Thoracic aorta (tissue), 2 donors: ENCODE measurements at regions not wholly inside any gene's neighbourhood (a gene's known extent, or its start where the extent isn't known, plus 50 kb on each side); places are given as distances from the start of the nearest gene placed in this dataset.

Source experiments
- ATAC-seq: fragments of 150-250 bp; one replicate; pipeline ENCODE4 v1.8.0; 2017; ENCODE audit warnings: low read depth; ENCODE audit not compliant: insufficient number of reproducible peaks, low FRiP score
- DNase-seq: peaks from one replicate; pipeline ENCODE4 v3.0.0-alpha.2; 2020; ENCODE audit warnings: low spot score
- H3K27ac ChIP-seq, 2 donors: fragments of 200-600 bp; sonication (generic); 1 replicate in 1 of 2; 2 replicates in 1 of 2; pipeline ENCODE4 v1.5.1; 2016; ENCODE audit warnings: mild to moderate bottlenecking in 2 of 2, moderate library complexity in 2 of 2
- H3K27me3 ChIP-seq: fragments of 200-600 bp; sonication (generic); replicated peaks from 2 replicates; pipeline ENCODE4 v1.6.0; 2016; ENCODE audit warnings: mild to moderate bottlenecking; ENCODE audit not compliant: insufficient read depth
- H3K36me3 ChIP-seq: fragments of 200-600 bp; sonication (generic); one replicate; pipeline ENCODE4 v1.5.1; 2016
- H3K4me1 ChIP-seq, 2 donors: fragments of 200-600 bp; sonication (generic); 1 replicate in 1 of 2; 2 replicates in 1 of 2; pipeline versions ENCODE4 v1.5.1 to v1.6.0; 2016; ENCODE audit warnings: low read depth in 2 of 2, mild to moderate bottlenecking in 1 of 2; ENCODE audit not compliant: control insufficient read depth in 1 of 2
- H3K4me3 ChIP-seq: fragments of 200-600 bp; sonication (generic); 2 replicates; pipeline ENCODE4 v1.5.1; 2016; ENCODE audit warnings: mild to moderate bottlenecking
- H3K9me3 ChIP-seq: fragments of 200-600 bp; sonication (generic); 2 replicates; pipeline ENCODE4 v1.5.1; 2016
- TF ChIP-seq, protein P1 (sequence below): fragments of 200-600 bp; sonication (generic); IDR thresholded peaks from one replicate; pipeline ENCODE4 v1.5.1; 2019; ENCODE audit warnings: antibody characterized with exemption

DNA sequence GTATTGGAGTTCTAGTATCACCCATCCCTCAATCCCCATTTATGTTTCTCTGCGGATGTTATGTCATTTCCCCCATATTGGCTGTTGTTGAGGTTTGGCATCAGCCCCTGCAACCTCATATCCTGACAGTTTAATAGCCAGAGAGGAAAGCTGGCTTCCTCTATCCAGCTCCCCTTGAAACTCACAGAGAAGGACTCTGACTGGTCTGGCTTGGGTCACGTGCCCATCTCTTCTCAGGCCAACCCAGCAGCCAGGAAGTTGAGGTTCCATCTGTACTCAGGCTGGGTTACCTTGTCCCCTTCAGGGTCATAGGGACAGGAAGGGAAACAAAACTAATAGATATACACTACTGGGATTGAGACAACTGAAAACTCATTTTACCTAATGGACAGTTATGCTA, 148.0 kb upstream of the SLC14A2 start:
- H3K27me3 ChIP-seq, result no peaks in the 10 kb centered on the region
- H3K4me1 ChIP-seq, result no peaks in the 10 kb centered on the region
- DNase-seq (no peak), ATAC-seq (no peak)
- no peak overlapping the region for H3K27ac ChIP-seq
- TF ChIP-seq, protein P1, sequence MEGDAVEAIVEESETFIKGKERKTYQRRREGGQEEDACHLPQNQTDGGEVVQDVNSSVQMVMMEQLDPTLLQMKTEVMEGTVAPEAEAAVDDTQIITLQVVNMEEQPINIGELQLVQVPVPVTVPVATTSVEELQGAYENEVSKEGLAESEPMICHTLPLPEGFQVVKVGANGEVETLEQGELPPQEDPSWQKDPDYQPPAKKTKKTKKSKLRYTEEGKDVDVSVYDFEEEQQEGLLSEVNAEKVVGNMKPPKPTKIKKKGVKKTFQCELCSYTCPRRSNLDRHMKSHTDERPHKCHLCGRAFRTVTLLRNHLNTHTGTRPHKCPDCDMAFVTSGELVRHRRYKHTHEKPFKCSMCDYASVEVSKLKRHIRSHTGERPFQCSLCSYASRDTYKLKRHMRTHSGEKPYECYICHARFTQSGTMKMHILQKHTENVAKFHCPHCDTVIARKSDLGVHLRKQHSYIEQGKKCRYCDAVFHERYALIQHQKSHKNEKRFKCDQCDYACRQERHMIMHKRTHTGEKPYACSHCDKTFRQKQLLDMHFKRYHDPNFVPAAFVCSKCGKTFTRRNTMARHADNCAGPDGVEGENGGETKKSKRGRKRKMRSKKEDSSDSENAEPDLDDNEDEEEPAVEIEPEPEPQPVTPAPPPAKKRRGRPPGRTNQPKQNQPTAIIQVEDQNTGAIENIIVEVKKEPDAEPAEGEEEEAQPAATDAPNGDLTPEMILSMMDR, result no peak
- no peak overlapping the region for H3K4me3 ChIP-seq
- H3K36me3 ChIP-seq, result no peaks in the 10 kb centered on the region
- no peaks in the 10 kb centered on the region for H3K9me3 ChIP-seq

DNA sequence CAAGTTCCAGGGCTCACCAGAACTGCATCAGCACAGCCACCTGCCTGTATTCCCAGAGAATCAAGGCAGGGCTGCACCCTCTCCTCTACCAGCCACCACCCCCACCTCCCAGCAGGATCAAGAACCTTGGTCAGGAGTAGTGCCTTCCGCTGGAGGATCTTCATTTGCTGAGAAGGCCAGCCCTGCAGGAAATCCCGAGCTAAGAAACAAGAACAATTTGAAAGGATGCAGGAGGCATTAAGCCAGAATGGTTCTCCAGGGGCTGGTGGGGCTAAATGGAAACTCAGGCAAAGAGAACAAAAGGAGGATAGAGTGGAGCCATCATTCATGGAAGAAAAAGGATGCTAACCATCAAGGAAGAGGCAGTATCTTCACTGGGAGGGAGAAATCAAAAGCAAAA, 147.3 kb upstream of the SLC14A2 start:
- TF ChIP-seq, protein P1, result no peak
- H3K36me3 ChIP-seq, result no peaks in the 10 kb centered on the region
- no peak for DNase-seq
- ATAC-seq, result no peak
- no peak overlapping the region for H3K27ac ChIP-seq
- no peaks in the 10 kb centered on the region for H3K27me3 ChIP-seq
- no peak overlapping the region for H3K4me3 ChIP-seq
- H3K4me1 ChIP-seq, result no peaks in the 10 kb centered on the region
- H3K9me3 ChIP-seq, result no peaks in the 10 kb centered on the region

DNA sequence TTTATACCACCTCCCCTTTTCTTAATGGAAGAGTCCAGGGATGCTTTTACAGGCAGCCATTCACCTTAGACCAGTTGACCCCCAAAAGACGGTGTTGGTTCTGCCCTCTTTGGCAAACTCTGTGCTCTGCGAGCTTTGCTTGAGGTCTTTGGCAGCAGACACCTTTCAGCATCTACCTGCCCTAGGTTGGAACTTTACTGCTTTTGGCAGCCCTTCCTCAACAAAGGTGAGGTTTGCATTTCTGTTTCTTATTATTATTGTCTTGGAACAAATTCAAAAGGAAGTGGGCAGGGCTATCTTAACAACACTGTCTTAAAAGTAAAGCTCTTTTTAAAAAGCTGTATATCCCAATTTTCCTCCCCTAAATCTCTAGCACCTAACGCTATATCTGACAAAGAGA, 136.4 kb upstream of the SLC14A2 start:
- Histone ChIP-seq H3K27me3 (no peaks in the 10 kb centered on the region), H3K9me3 (no peaks in the 10 kb centered on the region), H3K4me1 (peaks cover 0 to 8% of the 10 kb centered on the region in 2 donors), H3K36me3 (no peaks in the 10 kb centered on the region), H3K27ac (no peak overlapping the region), H3K4me3 (no peak overlapping the region)
- TF ChIP-seq, protein P1, result no peak
- no peak for DNase-seq
- no peak for ATAC-seq

DNA sequence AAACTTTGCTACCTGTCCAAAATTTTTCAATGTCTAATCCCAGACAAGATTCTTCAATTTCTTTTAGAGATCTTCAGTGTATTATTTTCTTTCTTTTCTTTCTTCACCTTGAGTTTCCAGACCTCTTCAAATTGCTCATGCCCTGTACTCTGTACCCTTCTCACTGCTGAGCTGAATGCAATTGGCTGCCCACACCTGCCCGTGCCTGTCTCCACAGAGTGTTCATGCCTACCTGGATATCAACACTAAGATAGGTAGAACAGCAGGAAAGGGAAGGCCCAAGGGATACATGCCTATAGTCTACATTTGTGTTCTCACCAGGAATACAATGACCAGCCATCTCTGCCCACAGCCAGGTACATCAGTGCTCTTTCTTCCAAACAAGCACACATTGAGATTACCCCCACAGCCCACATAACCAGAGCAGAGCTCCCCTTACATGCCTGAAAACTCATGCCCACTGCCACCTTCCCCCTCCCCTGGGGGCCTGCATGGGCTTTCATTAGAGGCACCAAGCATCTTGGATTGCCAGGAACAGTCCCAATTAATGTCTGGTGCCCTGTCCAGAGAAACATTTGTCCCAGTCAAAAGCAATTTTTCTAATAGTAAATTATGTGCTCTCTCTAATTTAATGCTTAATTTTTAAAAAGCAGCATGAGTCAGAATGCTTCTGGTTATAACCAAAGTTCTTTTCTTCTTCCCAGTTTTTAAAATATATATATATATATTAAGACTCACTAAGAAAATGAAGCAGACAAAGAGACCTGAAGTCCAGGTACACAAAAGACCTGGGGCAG, 134.9 kb upstream of the SLC14A2 start:
- TF ChIP-seq, protein P1, result no peak
- Histone ChIP-seq H3K4me1 (peaks cover 0 to 8% of the 10 kb centered on the region in 2 donors), H3K27me3 (no peaks in the 10 kb centered on the region), H3K27ac (no peak overlapping the region), H3K9me3 (no peaks in the 10 kb centered on the region), H3K36me3 (no peaks in the 10 kb centered on the region), H3K4me3 (no peak overlapping the region)
- DNase-seq (no peak), ATAC-seq (no peak)

DNA sequence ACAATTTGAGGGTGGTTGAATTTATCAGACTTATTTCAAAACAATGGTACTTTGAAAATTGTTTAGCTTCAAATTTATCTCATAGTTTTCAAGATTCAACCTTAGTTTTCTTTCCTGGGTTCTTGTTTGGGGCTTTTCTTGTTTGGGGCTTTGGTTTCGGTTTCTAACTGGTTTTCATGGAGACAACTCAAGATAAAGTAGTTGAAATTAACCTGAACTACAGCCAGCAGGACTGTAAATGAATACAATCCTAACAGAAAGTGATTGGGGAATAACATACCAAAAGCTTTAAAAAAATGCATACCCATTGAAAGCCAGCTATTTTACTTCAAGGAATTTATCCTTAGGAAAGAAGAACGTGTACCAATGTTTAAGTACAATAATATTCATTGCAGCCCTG, 133.5 kb upstream of the SLC14A2 start:
- H3K36me3 ChIP-seq, result no peaks in the 10 kb centered on the region
- H3K4me3 ChIP-seq, result peak overlapping the region; percentile 34
- TF ChIP-seq, protein P1, result no peak
- H3K9me3 ChIP-seq, result no peaks in the 10 kb centered on the region
- H3K4me1 ChIP-seq, result peaks cover 0 to 8% of the 10 kb centered on the region in 2 donors
- H3K27me3 ChIP-seq, result no peaks in the 10 kb centered on the region
- H3K27ac ChIP-seq, result no peak overlapping the region
- ATAC-seq (no peak), DNase-seq (no peak)
